ENCODE measurements at regions not wholly inside any gene's neighbourhood (a gene's known extent, or its start where the extent isn't known, plus 50 kb on each side); places are given as distances from the start of the nearest gene placed in this dataset.

- DNase-seq = no peak
These were observed 56.2 kb upstream of the PEX5L start for GRCh38 chr3:180092889-180093288.

DNA sequence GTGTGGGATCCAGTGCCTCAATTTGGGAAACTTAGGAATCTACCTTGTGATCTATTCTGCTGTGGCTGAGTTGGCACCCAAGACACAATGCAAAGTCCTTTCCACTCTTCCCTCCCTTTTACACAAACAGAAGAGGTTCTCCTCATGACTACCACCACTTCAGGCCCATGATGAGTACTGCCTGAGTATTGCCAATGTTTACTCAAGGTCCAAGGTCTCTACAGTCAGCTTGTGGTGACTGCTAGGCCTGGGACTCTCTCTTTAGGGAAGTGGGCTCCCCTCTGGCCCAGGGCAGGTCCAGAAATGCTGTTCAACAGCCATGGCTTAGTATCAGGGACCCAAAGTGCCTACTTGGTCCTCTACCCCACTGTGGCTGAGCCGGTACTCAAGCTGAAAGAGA, 56.8 kb upstream of the PEX5L start:
- DNase-seq = no peak

- no peak for DNase-seq
These were observed 60.9 kb upstream of the PEX5L start for GRCh38 chr3:180097626-180098025.

GRCh38 chr3:180102134-180102533, 65.4 kb upstream of the PEX5L start:
- DNase-seq = no peak

DNA sequence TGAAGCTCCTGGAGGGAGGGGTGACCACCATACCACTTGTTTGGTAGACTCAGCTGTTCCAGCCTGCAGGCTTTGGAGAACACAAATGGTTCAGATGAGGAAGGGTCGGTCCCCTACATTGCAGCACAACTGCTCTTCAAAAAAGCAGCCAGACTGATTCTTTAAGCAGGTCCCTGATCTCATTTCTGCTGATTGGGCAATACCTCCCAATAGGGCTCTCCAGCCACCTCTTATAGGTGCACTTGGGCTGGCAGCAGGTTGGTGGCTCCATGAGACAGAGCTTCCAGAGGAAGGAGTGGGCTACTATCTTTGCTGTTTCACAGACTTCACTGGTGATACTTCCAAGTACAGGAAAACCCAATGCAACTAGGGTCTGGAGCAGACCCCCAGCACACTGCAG, 65.9 kb upstream of the PEX5L start:
- no peak for DNase-seq

DNA sequence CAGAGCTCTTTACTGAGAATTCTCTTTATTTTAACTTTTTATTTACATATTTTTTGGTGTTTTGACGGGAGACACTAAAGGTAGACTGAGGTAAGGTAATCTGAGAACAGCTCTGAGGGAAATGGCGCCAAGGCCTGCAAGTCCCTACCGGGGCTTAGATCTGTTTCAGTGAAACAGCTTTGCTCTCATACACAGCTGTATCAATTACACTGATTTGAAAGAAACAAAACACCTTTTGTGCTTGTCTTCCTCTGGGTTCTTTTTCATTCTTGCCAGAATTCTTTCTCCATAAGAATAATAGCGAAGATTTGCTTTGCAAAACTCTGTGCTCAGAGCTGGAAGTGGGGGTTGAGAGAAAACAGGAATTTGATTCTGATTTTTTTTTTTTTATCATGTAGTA, 79.5 kb upstream of the PEX5L start:
- no peak for DNase-seq

- DNase-seq = no peak
These were observed 79.9 kb upstream of the PEX5L start for GRCh38 chr3:180116658-180117057.

DNA sequence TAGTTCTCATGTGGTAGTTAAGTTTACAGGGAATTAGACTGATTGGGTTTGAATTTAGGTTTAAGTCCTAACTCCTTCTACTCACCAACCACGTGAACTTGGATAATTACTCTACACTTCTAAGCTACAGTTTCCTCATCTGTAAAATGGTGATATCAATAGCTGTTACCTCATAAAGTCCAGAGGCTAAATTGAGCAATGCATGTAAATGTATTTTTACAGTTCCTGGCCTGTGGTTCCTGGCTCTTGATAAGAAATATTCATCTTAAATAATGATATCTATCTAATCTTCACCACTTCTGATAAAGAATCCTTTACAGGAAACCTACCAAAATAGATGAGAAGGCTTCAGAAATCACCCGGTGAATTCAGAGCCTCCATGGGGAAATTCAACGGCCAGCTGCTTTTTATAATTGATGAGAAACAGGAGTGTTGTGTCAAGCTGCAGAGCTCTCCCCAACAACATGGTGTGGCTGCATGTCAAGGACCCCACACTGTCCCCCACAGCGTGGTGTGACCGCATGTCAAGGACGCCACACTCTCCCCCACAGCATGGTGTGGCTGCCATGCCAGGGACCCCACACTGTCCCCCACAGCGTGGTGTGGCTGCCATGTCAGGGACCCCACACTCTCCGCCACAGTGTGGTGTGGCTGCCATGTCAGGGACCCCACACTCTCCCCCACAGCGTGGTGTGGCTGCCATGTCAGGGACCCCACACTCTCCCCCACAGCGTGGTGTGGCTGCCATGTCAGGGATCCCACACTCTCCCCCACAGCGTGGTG, 80.8 kb upstream of the PEX5L start:
- DNase-seq = no peak

- no peak for DNase-seq
These were observed 82.8 kb upstream of the PEX5L start for GRCh38 chr3:180119567-180119966.

GRCh38 chr3:180123928-180124327, 87.2 kb upstream of the PEX5L start:
- no peak for DNase-seq

- no peak for DNase-seq
These were observed 94.4 kb upstream of the PEX5L start for GRCh38 chr3:180131169-180131568.

GRCh38 chr3:180135101-180135500, 98.4 kb upstream of the PEX5L start:
- no peak for DNase-seq

DNA sequence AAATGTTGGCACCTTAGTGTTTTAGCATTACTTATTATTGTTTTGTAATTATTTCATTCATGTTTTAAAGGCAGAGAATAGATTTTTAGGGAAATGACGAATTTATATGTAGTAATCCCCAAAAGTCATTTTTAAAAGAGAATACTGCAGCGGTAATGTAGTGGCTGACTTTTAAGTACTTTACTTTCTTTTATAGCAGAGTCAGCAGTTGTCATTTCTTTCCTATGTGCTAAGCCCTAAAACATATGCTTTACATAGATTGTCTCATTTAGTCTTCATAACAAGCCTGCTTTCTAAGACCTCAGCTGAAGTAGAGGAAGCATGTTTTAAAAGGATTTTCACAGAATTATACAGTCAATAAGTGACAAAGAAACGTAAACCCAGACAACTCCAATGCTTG, 102.1 kb upstream of the PEX5L start:
- no peak for DNase-seq

GRCh38 chr3:180142041-180142440, 105.3 kb upstream of the PEX5L start:
- no peak for DNase-seq

DNA sequence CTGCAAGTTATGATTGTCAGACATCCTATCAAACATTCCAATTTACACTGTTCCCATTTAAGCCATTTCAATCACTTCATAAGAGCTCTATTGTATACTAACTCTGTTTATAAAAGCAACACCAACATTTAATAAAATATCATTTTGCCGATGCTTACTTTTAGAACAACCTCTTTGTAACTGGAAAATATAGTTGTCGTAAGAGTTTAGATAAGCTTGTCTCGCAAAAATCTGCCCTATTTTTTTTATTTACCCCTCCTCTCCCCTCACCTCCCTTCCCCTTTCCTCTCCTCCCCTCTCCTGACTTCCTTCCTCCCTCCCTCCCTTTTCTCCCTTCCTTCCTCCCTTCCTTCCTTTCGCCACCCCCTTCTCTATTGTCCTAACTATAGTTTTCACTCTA, 105.7 kb upstream of the PEX5L start:
- DNase-seq = no peak

DNA sequence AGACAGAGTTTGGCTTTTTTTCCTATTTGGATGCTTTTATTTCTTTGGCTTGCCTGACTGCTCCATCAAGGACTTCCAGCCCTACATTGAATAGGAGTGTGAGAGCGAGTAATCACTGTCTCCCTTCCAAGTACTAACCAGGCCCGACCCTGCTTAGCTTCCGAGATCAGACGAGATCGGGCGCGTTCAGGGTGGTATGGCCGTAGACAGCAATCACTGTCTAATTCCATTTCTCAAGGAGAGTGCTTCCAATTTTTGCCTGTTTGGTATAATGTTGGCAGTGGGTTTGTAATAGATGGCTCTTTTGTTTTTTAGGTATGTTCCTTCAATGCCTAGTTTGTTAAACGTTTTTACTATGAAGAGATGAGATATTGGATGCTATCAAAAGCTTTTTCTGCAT, 125.0 kb upstream of the PEX5L start:
- no peak for DNase-seq

DNA sequence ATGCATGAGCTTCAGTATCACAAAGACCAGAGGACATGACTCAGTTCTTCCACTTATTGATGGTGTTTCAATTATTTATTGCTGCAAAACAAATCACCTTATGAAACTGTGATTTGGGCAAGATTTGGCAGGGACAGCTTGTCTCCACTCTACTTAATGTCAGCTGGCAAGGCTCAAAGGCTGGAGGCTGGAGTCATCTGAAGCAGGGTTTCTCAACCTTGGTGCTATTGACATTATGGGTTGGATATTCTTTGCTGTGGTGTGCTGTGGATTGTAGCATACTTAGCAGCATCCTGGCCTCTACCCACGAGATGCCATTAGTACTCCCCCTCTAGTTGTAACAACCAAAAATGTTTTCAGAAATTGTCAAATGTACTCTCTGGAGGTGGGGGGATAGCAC, 138.8 kb upstream of the PEX5L start:
- no peak for DNase-seq

DNA sequence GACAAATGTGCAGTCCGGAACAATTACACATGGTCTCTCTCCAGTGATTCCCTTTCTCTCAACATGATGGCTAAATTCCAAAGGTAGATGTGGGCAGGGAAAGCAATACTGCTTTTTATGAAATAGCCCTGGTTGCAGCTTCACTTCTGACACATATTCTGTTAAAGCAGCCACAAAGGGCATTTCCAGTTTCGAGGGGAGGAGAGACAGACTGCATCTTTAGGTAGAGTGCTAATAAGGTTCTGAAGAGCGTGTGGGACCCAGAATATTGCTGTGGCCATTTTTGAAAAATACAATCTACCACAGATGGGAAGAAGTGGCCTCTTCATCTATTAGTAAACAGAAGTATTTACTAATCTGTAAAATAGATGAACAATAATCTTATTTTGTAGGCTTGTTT, 139.3 kb upstream of the PEX5L start:
- no peak for DNase-seq

GRCh38 chr3:180177255-180177654, 140.5 kb upstream of the PEX5L start:
- no peak for DNase-seq

DNA sequence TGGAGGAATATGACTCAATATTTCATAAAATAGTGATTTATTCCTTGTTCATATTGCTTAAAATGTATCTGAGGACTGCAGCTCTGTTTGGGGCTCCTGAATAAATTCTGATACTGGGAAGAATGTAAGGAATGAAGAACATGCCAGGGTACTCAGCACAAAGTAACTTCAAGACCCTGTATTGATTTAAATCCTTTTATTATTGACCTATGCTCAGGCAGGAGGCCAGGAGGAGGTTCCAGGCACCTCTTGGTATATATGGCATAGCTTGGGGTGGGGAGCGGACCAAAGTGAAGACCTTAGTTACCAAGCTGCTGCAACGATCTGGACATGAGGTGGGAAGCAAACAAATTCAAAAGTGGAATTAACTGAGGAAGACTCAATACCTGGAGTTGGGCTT, 142.8 kb upstream of the PEX5L start:
- DNase-seq = no peak

- DNase-seq = no peak
These were observed 144.1 kb upstream of the PEX5L start for GRCh38 chr3:180180795-180181194.

- DNase-seq = no peak
These were observed 144.7 kb upstream of the PEX5L start for GRCh38 chr3:180181387-180181786.

GRCh38 chr3:180183346-180183745, 146.6 kb upstream of the PEX5L start:
- DNase-seq = no peak

GRCh38 chr3:180184816-180185215, 148.1 kb upstream of the PEX5L start:
- no peak for DNase-seq

DNA sequence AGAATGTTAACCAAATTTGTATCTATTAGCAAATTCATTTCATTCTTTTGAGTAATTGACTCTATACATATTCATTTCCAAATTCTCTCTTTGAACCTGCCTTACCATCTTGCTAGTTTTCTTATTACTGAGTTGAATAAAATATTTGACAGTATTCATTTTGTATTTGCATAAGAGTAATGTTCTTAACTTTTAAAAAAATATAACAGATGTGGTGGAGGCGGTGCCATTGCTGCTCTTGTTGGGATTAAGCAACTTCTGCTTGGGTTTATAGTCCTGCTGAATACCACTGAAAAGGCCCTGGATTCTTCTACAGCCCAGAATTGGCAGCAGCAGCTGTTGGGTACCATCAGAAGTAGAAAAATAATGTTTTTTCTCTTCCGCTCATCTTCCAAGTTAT, 148.9 kb upstream of the PEX5L start:
- no peak for DNase-seq
